Mammary epithelial cell (primary cell): ENCODE measurements at regions not wholly inside any gene's neighbourhood (a gene's known extent, or its start where the extent isn't known, plus 50 kb on each side); places are given as distances from the start of the nearest gene placed in this dataset.
"Not testable (repeated sequence)": the region's sequence is repeated elsewhere in the genome, so short reads cannot be mapped to it uniquely, and the experiment has no call there.

Experiments used
- CTCF ChIP-seq, 2 donors: IDR thresholded peaks in 1 of 2; conservative IDR thresholded peaks in 1 of 2; 2 replicates each; pipeline ENCODE4 v1.5.1; 2011 to 2012; ENCODE audit warnings: inconsistent platforms in 2 of 2, low read length in 2 of 2, mild to moderate bottlenecking in 2 of 2, control low read depth in 1 of 2, low read depth in 1 of 2; ENCODE audit not compliant: insufficient read depth in 1 of 2; ENCODE audit errors: extremely low read depth in 1 of 2
- EZH2 ChIP-seq: IDR thresholded peaks from 2 replicates; pipeline ENCODE4 v1.6.1; 2012; ENCODE audit warnings: low read length, inconsistent platforms, borderline replicate concordance

GRCh38 chr15:101980206-101980910 is 168.4 kb downstream of the OR4F15 start:
- not testable (repeated sequence) for TF ChIP-seq CTCF (conservative IDR thresholded peaks at IDR 0.05 in 1 of 2, IDR thresholded peaks at IDR 0.05 in 1 of 2; ENCODE audit: extremely low read depth in 1 of 2, insufficient read depth in 1 of 2, low read depth in 1 of 2, low read length in 2 of 2); EZH2
